ENCODE measurements at regions not wholly inside any gene's neighbourhood (a gene's known extent, or its start where the extent isn't known, plus 50 kb on each side); places are given as distances from the start of the nearest gene placed in this dataset.
"Not testable (repeated sequence)": the region's sequence is repeated elsewhere in the genome, so short reads cannot be mapped to it uniquely, and the experiment has no call there.

DNA sequence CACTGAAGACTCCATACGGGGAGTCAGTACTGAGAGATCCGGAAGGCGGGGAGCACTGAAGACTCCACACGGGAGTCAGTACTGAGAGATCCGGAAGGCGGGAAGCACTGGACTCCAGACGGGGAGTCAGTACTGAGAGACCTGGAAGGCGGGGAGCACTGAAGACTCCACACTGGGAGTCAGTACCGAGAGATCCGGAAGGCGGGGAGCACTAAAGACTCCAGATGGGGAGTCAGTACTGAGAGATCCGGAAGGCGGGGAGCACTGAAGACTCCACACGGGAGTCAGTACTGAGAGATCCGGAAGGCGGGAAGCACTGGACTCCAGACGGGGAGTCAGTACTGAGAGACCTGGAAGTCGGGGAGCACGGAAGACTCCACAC, 77.2 kb downstream of the DLL1 start:
- not testable (repeated sequence) for DNase-seq (ENCODE audit: low read depth in 2 of 2)

GRCh38 chr6:170212956-170213636, 77.8 kb downstream of the DLL1 start:
- no peak for DNase-seq (ENCODE audit: low read depth in 2 of 2)

DNA sequence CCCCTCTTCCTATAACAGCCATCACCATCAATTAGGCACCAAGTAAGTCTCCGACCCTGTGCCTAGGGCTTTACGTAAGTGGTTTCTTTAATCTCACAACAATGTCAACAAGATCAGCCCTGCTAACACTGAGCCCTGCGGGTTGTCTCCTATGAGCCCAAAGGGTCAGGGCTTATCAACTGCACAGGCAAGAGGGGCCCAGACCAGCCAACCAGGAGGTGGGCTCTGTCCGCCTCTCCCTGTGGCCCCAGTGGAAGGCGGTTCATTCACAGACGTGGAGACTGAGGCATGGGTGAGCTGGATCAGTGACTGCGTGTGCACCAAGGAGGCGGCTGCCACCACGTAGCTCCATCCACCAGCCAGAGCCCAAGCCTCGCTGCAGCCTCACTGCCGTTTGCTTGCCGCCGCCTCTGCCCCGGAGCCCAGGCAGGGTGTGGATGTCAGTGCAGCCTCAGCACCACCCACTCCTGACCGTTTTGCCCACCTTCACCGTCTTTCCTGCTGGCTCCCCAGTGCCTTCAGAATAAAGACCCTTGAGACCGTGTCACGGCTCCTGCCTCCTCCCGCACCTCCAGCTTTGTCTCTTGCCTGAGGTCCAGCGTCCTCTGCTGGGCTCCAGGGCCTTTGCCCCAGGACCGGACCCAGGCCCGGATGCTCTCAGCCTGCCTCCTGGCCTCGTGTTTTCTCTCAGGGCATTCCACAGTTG, 78.7 kb downstream of the DLL1 start:
- DNase-seq (ENCODE audit: low read depth in 2 of 2): no peak

GRCh38 chr6:170211404-170212025, 79.4 kb downstream of the DLL1 start:
- no peak for DNase-seq (ENCODE audit: low read depth in 2 of 2)

DNA sequence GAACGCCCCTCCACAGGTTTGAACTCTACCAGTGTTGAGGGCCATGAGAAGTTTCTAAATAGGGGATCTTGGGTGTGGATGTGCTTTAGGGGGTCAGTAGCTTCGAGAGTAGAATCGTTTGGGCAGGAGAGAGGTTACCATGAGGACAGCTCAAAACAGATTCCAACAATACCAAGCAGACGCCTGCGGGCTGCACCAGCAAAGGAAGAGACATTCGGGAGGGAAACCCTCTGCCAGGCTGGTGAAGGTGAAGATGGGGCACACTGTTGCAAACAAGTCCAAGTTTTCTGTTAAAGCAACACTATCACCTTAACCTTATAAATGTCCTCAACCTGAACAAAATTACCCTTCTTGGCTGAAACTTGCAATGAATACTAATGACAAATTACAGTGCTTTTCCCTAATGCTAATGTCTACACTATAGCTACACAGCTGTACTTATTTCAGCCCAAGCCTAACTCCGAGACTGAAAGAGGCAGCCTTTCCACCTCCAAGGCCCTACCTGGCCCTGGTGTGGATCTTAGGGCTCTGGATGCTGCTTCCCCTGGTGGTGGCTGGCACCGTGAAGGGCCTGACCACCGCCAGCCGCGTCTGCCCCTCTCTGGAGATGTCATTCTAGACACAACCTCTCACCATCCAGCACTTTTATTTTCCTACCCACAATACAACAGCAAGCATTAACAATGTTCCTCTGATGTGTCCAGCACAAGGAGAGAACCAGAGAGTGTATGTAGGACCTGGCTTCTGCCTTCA, 80.1 kb downstream of the DLL1 start:
- no peak for DNase-seq (ENCODE audit: low read depth in 2 of 2)

DNA sequence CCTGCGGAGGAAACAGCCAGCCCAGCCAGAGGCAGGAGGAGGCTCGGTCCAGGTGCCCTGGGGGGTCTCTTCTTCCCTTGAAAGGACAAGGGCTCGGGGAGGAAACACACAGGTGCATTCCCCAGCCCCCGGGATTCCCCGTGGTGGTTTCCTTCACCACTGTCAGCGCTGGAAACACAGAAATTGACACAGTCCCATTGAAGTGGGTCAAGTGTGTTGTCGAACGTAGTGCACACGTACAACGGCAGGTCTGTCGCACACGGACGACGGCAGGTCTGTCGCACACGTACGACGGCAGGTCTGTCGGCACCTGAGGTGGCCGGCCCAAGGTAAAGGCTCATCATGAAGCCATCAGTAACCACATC, 80.9 kb downstream of the DLL1 start:
- DNase-seq (ENCODE audit: low read depth in 2 of 2): no peak

DNA sequence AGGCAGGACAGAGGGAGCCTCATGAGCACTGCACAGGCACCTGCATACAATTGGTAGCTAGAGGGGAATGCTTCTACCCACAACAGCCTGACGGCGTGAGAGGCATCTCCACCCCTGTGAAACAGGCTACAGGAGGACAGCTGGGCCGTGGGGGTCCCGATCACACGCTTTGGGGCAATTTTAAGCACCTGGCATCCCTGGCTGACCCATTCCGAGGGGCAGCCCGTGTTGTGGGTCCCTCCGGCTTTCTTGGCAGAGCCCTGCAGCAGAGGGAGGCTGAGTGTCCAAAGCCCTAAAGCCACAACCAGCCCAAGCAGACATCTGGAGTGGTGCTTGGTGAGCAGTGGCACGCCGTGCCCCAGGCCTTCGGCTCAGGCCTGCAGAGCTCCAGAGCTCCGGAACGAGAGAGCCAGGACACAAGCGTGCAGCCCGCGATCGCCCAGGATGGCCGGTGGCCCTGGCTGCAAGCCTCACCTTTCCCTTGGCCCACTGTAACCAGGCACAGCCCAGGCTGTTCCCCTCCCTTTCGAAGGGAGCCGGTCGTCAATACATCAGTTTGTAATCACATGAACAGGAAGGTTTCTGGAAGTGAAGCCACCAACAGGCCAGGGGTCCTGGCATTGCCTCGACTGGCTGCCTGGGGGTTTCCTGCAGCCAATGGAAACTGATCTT, 81.4 kb downstream of the DLL1 start:
- DNase-seq (ENCODE audit: low read depth in 2 of 2): no peak

DNA sequence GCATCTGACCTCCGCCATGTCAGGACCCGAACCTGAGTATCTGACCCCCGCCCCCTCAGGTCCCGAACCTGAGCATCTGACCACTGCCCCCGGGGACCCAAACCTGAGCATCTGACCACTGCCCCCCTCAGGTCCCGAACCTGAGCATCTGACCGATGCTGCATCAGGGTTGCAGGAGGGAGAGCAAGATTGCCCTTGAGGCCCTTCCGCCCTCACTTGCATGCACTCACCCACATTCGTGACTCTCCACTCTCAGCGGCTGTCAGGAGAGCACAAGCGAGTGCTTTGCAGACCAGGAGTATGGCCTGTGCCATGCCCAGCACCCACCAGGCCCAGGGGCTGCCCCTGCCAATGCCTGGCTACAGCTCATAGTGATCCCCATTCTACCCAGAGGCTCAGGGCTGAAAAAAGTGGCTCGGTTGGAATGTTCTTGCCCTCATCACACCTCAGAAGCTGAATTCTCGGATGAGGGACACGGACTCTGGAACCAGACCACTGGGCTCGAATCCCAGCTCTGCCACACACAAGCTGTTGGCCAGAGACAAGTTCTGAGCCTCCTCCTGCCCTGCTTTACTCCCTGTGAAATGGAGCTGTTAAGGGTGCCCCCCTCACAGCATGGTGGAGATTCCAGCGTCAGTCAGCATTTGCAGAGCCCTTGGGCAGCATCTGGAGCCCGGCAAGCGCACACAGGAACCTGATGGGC, 82.1 kb downstream of the DLL1 start:
- no peak for DNase-seq (ENCODE audit: low read depth in 2 of 2)

DNA sequence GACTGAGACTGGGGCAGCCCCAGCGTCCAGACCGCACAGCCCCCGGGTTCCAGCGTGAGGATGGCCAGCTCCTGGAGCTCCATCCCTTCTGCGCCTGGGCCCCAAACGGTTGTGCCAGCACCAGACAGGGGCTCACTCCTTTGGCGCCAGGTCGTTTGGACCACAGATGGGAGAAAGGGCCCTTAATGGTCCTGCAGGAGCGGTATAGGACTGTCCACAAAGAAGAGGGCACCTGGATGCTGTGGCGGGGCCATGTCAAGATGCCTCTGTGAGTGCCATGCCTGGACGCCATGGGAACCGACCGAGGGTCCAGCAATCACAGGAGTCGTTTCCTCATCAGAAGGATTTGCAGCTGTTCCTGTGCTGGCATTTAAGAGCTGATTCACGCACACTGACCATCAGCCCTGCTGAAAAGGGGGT, 82.7 kb downstream of the DLL1 start:
- no peak for DNase-seq (ENCODE audit: low read depth in 2 of 2)

GRCh38 chr6:170207586-170208181, 83.2 kb downstream of the DLL1 start:
- no peak for DNase-seq (ENCODE audit: low read depth in 2 of 2)

- DNase-seq (ENCODE audit: low read depth in 2 of 2): no peak
These were observed 83.9 kb downstream of the DLL1 start for GRCh38 chr6:170206851-170207431.

- no peak for DNase-seq (ENCODE audit: low read depth in 2 of 2)
These were observed 84.6 kb downstream of the DLL1 start for GRCh38 chr6:170206317-170206621.

GRCh38 chr6:170205534-170206316, 85.2 kb downstream of the DLL1 start:
- DNase-seq (ENCODE audit: low read depth in 2 of 2): no peak

DNA sequence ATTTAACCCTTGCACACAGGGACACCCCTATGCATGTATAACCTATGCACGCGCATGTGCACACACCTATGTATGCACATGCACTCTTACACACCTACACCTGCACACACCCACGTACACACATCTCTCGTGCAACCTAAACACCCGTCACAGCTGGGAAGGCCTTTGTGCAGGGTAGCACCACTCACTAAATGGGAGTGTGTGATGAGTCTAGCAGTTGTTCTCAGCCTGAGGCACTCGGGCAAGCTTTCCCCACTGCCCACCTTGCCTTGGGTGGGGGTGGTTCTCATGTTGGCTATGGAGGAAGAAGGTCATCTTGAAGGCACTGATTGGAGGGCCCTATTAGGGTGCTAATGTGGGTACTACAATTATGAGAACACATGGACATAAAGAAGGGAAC, 85.8 kb downstream of the DLL1 start:
- no peak for DNase-seq (ENCODE audit: low read depth in 2 of 2)

DNA sequence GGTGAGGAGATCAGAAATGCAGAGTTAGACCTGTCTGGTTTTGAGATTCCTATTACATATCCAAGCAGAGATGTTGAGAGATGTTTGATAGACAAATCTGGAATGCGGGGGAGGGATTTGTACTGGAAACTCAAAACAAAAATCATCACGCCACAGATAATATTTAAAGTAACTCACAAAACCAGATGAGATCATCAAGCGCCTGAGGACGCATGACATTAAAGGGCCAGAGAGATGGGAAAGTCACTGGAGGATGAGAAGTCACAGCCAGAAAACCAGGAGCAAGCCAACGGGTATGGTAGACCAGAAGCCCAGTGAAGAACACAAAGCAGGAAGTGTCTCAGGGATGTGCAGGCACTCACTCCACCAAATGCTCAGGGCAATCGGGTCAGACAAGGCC, 87.7 kb downstream of the DLL1 start:
- no peak for DNase-seq (ENCODE audit: low read depth in 2 of 2)

- no peak for DNase-seq (ENCODE audit: low read depth in 2 of 2)
These were observed 88.3 kb downstream of the DLL1 start for GRCh38 chr6:170202416-170203135.

DNA sequence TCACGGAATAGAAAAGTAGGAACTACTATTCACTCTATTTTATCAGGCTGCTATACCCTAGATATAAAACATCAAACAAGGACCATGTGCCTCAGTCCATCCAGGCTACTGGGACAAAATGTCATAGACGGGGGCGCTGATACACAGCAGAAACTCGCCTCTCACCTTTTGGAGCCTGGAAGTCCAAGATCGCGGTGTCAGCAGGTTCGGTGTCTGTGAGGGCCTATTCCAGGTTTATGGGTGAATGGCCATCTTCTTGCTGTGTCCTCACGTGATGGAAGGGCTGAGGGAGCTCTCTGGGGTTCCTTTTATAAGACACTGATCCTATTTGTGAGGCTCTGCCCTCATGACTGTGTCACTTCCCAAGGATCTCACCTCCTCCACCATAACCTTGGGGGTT, 89.5 kb downstream of the DLL1 start:
- no peak for DNase-seq (ENCODE audit: low read depth in 2 of 2)

DNA sequence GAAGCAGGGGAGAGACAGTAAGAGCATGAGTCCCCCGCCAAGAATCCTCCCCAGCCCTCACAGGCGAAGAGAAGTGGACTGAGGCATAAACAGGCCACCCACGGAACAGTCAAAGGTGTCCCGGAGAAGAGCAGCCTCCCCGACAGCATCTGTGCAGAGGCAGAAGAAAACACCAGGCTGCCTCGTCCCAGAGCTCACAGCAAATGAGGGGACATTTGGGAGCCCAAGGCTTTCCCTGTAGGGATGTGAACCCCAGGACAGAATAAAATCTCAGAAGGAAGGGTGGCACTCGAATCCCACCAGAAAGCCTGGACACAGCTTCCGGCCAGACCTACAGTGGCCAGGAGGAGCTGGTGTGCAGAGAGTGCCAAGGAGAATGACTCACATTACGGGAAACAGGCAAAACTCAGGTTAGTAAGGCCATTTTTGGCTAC, 90.4 kb downstream of the DLL1 start:
- no peak for DNase-seq (ENCODE audit: low read depth in 2 of 2)

DNA sequence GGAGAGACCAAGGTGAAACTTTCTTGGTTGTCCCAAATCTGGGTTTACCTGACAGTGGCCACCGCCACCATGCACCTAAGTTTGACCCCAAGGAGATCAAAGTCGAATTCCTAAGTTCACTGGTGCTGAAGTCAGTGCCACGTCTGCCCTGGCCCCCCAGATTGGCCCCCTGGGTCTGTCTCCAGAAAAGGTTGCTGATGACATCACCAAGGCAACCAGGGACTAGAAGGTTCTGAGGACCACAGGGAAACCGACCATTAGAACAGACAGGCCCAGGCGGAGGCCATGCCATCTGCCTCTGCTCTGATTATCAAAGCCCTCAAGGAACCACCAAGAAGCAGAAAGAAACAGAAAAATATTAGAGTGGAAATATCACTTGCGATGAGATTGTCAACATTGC, 91.2 kb downstream of the DLL1 start:
- no peak for DNase-seq (ENCODE audit: low read depth in 2 of 2)

Measured in fibroblast of skin of left biceps (primary cell).